NCI-H2227 treated with DMSO at 0.1 percent for 48 hours (cell line): ENCODE measurements at regions not wholly inside any gene's neighbourhood (a gene's known extent, or its start where the extent isn't known, plus 50 kb on each side); places are given as distances from the start of the nearest gene placed in this dataset.

ENCODE experiments used
- DNase-seq: peaks from one replicate; lab custom pipeline; 2025; lab: John Stamatoyannopoulos, UW

GRCh38 chr22:49209452-49210195 is 618.0 kb downstream of the BRD1 start:
- DNase-seq, result no peak

GRCh38 chr22:49208768-49209252 is 618.9 kb downstream of the BRD1 start:
- no peak for DNase-seq

- DNase-seq, result no peak
Observed at GRCh38 chr22:49208004-49208402, 619.7 kb downstream of the BRD1 start.

- DNase-seq, result no peak
Observed at GRCh38 chr22:49207008-49208003, 620.4 kb downstream of the BRD1 start.

GRCh38 chr22:49206281-49206680 is 621.4 kb downstream of the BRD1 start:
- DNase-seq, result no peak

- DNase-seq, result no peak
Observed at GRCh38 chr22:49205483-49205800, 622.2 kb downstream of the BRD1 start.

DNA sequence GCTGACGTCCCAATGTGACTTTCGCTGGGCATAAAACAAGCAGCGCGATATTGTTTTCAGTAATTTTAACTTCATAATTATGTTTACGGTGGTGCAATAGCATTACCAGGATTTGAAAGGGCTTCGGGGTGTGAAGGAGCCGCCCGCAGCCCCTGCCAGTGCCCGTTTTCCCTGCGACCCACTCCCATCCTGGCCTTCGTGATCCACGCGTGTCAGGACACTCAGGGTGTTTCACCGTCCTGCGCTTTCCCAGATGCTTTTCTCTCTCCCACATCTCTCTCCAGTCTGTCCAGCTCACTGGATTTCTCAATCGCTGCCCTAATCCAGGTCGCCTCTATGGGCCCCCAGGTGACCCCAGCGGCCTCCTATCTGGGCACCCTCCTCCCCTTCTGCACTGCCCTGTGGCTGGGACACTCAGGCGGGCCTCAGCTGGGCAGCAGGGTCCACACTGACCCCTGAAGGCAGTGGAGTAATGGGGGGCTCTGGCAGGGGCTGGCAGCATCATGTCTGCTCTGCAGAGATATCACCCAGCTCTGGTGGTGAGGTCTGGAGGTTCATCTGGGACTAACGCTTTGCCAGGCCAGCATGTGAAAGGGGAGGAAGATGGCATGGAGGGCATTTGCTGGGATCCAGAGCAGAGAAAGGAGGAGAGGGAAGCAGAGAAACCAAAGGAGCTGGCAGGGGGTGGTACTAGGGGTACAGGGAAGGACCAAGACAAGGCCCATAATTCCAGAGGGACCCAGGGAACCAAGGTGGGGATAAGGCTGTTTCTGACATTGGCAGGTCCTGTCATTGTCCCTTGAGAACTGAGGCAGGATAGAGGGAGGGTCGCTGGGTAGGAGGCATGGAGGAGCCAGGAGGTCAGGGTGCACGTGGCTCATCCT is 622.8 kb downstream of the BRD1 start:
- no peak for DNase-seq

GRCh38 chr22:49203859-49204598 is 623.6 kb downstream of the BRD1 start:
- DNase-seq, result no peak

GRCh38 chr22:49203091-49203858 is 624.4 kb downstream of the BRD1 start:
- DNase-seq, result no peak

DNA sequence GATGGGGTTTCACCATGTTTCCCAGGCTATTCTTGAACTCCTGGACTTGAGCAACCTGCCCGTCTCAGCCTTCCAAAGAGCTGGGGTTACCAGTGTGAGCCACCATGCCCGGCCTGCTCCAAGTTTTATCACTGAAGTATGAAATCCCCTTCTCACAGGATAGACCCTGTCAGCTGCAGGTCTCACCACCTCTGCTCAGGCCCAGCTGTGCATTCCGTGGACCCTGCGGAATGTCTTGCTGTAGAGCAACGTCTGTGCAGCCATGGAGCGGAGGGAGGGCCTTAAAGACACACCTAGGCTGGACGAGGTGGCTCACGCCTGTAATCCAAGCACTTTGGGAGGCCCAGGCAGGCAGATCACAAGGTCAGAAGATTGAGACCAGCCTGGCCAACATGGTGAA is 625.4 kb downstream of the BRD1 start:
- DNase-seq, result no peak

GRCh38 chr22:49201046-49201970 is 626.4 kb downstream of the BRD1 start:
- DNase-seq, result no peak

- no peak for DNase-seq
Observed at GRCh38 chr22:49199224-49199623, 628.4 kb downstream of the BRD1 start.

DNA sequence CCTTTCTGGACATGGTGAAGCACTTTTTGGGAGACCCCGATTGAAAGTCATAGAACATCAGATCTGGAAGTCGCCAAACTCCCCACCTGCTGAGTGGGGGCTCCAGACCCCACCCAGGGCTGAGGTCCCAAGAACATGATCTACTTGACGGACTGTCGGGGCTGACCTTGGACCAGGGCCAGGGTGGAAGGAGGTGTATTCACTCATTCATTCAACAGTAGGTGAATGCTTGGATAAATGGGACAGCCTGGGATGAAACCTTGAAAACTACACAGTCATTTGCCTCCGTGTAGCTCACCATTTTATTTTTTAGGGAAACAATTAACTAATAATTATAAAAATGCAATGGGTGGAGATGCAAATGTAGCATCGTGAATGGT is 629.0 kb downstream of the BRD1 start:
- no peak for DNase-seq

DNA sequence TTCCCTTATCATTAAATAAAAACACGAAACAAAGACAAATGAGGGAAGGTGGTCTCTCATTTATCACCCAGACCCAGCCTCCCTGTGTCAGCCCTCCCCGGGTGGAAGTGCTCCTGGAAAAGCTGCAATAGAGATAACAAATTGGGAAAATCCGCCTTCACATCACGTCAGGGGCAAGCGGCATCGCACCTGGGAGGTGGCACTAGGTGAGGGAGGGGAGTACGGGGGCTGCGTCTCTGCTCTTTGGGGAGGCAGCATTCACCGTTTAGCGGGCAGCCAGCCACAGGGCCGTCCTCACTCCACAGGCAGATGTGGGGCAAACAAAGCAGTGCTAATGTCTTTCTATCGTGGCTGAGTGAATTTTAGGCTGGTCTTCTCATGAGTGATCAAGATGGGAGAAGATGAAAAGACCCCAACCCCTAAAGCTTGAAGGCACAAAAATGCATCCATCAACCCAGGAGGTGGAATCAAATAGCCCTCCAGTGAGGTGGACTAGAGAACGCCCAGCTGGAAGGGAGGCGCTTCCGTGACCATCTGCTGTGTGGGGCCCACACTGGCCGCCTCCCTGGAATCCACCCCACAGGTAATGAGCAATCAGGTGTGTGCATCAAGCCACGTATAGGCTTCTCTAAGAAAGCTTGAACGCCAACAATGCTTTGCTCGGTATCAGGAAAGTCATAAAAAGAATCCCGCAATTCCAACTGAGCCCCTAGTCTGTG is 629.5 kb downstream of the BRD1 start:
- DNase-seq, result no peak

GRCh38 chr22:49197505-49197904 is 630.2 kb downstream of the BRD1 start:
- DNase-seq, result no peak

GRCh38 chr22:49196046-49196511 is 631.6 kb downstream of the BRD1 start:
- DNase-seq, result no peak

GRCh38 chr22:49195636-49196035 is 632.0 kb downstream of the BRD1 start:
- no peak for DNase-seq

- no peak for DNase-seq
Observed at GRCh38 chr22:49193901-49194465, 633.7 kb downstream of the BRD1 start.
